Caco-2 (cell line): ENCODE measurements at regions not wholly inside any gene's neighbourhood (a gene's known extent, or its start where the extent isn't known, plus 50 kb on each side); places are given as distances from the start of the nearest gene placed in this dataset.

Source experiments
- BruUV-seq: library from RNA; stranded (reverse); fragments of 400-500 nt; replicated peaks from 2 replicates; lab custom pipeline; 2021; lab: Mats Ljungman, UMichigan
- CTCF ChIA-PET: fragments of 300-600 bp; sonication (Branson Sonifier 250); formaldehyde crosslinking; loops from one replicate; lab custom pipeline; 2022; ENCODE audit warnings: antibody characterized with exemption; lab: Charles Lee
- POLR2A ChIA-PET: fragments of 300-600 bp; sonication (Branson Sonifier 250); formaldehyde crosslinking; loops from one replicate; lab custom pipeline; 2022; ENCODE audit warnings: antibody characterized with exemption; lab: Charles Lee
- DNase-seq, 2 experiments: peaks; one replicate each; pipeline versions ENCODE4 v3.0.0 to v3.0.0-alpha.2; 2020 to 2022
- H3K27me3 ChIP-seq: replicated peaks from 2 replicates; pipeline ENCODE4 v1.6.0; 2011; ENCODE audit warnings: low read length; ENCODE audit not compliant: control insufficient read depth, insufficient read depth
- H3K36me3 ChIP-seq: 2 replicates; pipeline ENCODE4 v1.5.1; 2011; ENCODE audit warnings: low read length; ENCODE audit not compliant: control insufficient read depth, insufficient read depth
- H3K4me1 ChIP-seq: fragments of 250-450 bp; sonication (Bioruptor Pico); 2 replicates; pipeline ENCODE4 v1.5.1; 2020; ENCODE audit warnings: mild to moderate bottlenecking
- H3K4me3 ChIP-seq: 2 replicates; pipeline ENCODE4 v1.5.1; 2011; ENCODE audit warnings: low read depth, mild to moderate bottlenecking, control low read depth, low read length
- H3K9me3 ChIP-seq: fragments of 250-450 bp; sonication (Bioruptor Pico); 2 replicates; pipeline ENCODE4 v1.5.1; 2020; ENCODE audit warnings: mild to moderate bottlenecking, moderate library complexity
- H3K27ac Mint-ChIP-seq: one replicate; pipeline ENCODE4 v1.8.0; 2022; ENCODE audit warnings: mixed read lengths; ENCODE audit not compliant: unreplicated experiment
- H3K27me3 Mint-ChIP-seq: one replicate; pipeline ENCODE4 v1.8.0; 2022; ENCODE audit warnings: mixed read lengths; ENCODE audit not compliant: insufficient read depth, unreplicated experiment
- H3K36me3 Mint-ChIP-seq: one replicate; pipeline ENCODE4 v1.8.0; 2022; ENCODE audit warnings: mild to moderate bottlenecking, mixed read lengths; ENCODE audit not compliant: insufficient read depth, unreplicated experiment
- H3K4me1 Mint-ChIP-seq: one replicate; pipeline ENCODE4 v1.8.0; 2022; ENCODE audit warnings: low read depth, mixed read lengths; ENCODE audit not compliant: unreplicated experiment
- H3K4me3 Mint-ChIP-seq: one replicate; pipeline ENCODE4 v1.8.0; 2022; ENCODE audit warnings: mild to moderate bottlenecking, moderate library complexity, mixed read lengths; ENCODE audit not compliant: unreplicated experiment
- H3K9me3 Mint-ChIP-seq: one replicate; pipeline ENCODE4 v1.8.0; 2022; ENCODE audit warnings: mixed read lengths; ENCODE audit not compliant: unreplicated experiment
- intact Hi-C: fragments of 100-400 bp; cut with micrococcal nuclease; formaldehyde crosslinking; loops from one replicate; pipeline ENCODE4 v1.10.0; 2022; ENCODE audit not compliant: unreplicated experiment
- TF ChIP-seq, protein P1 (sequence below), 2 experiments: fragments of 200-600 bp in 1 of 2; IDR thresholded peaks; 1 replicate in 1 of 2; 2 replicates in 1 of 2; pipeline versions ENCODE4 v1.5.1 to v1.8.0; 2011 to 2022; ENCODE audit warnings: antibody characterized with exemption in 1 of 2, control low read depth in 1 of 2, inconsistent platforms in 1 of 2, low read depth in 1 of 2, low read length in 1 of 2, mild to moderate bottlenecking in 1 of 2, moderate library complexity in 1 of 2; ENCODE audit not compliant: insufficient read depth in 1 of 2, severe bottlenecking in 1 of 2, unreplicated experiment in 1 of 2

DNA sequence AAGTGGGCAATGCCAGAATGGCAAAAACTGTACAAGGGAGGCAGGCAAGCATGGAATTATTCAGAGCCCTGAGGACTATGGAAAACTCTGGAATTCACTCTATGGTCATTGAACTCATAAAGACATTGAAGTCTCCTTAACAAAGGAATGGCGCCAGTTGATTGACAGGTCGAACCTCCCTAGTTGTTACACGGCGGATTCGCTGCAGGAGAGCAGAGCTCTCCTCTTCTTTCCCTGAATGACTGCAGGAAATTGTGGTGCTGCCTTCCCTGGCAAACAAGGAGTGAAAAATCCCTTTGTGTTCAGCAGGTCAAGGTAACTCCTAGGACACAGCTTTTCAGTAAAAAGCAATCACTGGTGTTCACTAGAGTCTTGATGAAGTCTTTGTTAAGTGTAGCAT, 732.8 kb upstream of the FRG1 start:
- H3K9me3 Mint-ChIP-seq, result peaks cover 9% of the 10 kb centered on the region
- H3K9me3 ChIP-seq, result no peaks in the 10 kb centered on the region
- TF ChIP-seq, protein P1, sequence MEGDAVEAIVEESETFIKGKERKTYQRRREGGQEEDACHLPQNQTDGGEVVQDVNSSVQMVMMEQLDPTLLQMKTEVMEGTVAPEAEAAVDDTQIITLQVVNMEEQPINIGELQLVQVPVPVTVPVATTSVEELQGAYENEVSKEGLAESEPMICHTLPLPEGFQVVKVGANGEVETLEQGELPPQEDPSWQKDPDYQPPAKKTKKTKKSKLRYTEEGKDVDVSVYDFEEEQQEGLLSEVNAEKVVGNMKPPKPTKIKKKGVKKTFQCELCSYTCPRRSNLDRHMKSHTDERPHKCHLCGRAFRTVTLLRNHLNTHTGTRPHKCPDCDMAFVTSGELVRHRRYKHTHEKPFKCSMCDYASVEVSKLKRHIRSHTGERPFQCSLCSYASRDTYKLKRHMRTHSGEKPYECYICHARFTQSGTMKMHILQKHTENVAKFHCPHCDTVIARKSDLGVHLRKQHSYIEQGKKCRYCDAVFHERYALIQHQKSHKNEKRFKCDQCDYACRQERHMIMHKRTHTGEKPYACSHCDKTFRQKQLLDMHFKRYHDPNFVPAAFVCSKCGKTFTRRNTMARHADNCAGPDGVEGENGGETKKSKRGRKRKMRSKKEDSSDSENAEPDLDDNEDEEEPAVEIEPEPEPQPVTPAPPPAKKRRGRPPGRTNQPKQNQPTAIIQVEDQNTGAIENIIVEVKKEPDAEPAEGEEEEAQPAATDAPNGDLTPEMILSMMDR (IDR thresholded peaks at IDR 0.05; ENCODE audit: insufficient read depth in 1 of 2, low read depth in 1 of 2, low read length in 1 of 2, severe bottlenecking in 1 of 2, unreplicated experiment in 1 of 2), result no peak
- no peak overlapping the region for H3K27ac Mint-ChIP-seq
- H3K27me3 Mint-ChIP-seq, result peaks cover 17% of the 10 kb centered on the region
- H3K27me3 ChIP-seq, result no peaks in the 10 kb centered on the region
- BruUV-seq, result no TSS peak
- no peaks in the 10 kb centered on the region for H3K36me3 Mint-ChIP-seq
- intact Hi-C loops, result no loop called here
- no peaks in the 10 kb centered on the region for H3K36me3 ChIP-seq
- no peak for DNase-seq
- no peaks in the 10 kb centered on the region for H3K4me1 Mint-ChIP-seq
- ChIA-PET POLR2A (no interaction called here), CTCF (no interaction called here)
- H3K4me1 ChIP-seq, result no peaks in the 10 kb centered on the region
- H3K4me3 Mint-ChIP-seq, result no peak overlapping the region
- no peak overlapping the region for H3K4me3 ChIP-seq

DNA sequence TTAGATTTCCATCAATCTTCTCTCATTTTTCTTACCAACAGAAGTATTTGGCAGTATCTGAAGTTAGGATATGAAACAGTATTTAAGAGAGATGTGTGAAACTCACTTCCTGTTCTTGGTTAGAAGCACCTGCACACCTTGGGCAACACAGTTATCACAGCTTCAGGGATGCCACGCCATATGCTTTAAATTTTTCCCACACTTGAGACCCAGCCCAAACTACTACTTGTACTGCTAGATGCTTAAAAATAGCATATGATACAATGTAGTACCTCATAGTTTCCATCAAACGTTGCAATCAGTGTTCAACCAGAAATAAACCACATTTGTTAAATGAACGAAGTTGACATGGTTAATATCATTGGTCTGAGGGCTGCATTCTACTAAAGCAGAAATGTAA, 725.1 kb upstream of the FRG1 start:
- Histone ChIP-seq H3K36me3 (no peaks in the 10 kb centered on the region), H3K4me3 (no peak overlapping the region), H3K9me3 (no peaks in the 10 kb centered on the region), H3K4me1 (no peaks in the 10 kb centered on the region), H3K27me3 (no peaks in the 10 kb centered on the region)
- intact Hi-C loops, result no loop called here
- no peak for DNase-seq
- Mint-ChIP-seq H3K9me3 (no peaks in the 10 kb centered on the region), H3K4me1 (no peaks in the 10 kb centered on the region), H3K36me3 (no peaks in the 10 kb centered on the region), H3K27me3 (peaks cover 8% of the 10 kb centered on the region), H3K27ac (no peak overlapping the region), H3K4me3 (no peak overlapping the region)
- TF ChIP-seq, protein P1 (IDR thresholded peaks at IDR 0.05; ENCODE audit: insufficient read depth in 1 of 2, low read depth in 1 of 2, low read length in 1 of 2, severe bottlenecking in 1 of 2, unreplicated experiment in 1 of 2), result no peak
- POLR2A ChIA-PET, result no interaction called here
- CTCF ChIA-PET, result no interaction called here
- no TSS peak for BruUV-seq

- intact Hi-C loops, result no loop called here
- no peak overlapping the region for H3K4me3 ChIP-seq
- Mint-ChIP-seq H3K27ac (no peak overlapping the region), H3K27me3 (no peaks in the 10 kb centered on the region), H3K36me3 (no peaks in the 10 kb centered on the region), H3K9me3 (no peaks in the 10 kb centered on the region), H3K4me3 (no peak overlapping the region), H3K4me1 (no peaks in the 10 kb centered on the region)
- ChIA-PET POLR2A (no interaction called here), CTCF (no interaction called here)
- H3K4me1 ChIP-seq, result no peaks in the 10 kb centered on the region
- TF ChIP-seq, protein P1 (IDR thresholded peaks at IDR 0.05; ENCODE audit: insufficient read depth in 1 of 2, low read depth in 1 of 2, low read length in 1 of 2, severe bottlenecking in 1 of 2, unreplicated experiment in 1 of 2), result no peak
- H3K9me3 ChIP-seq, result no peaks in the 10 kb centered on the region
- BruUV-seq, result no TSS peak
- no peaks in the 10 kb centered on the region for H3K36me3 ChIP-seq
- DNase-seq, result no peak
- no peaks in the 10 kb centered on the region for H3K27me3 ChIP-seq
These were observed 719.0 kb upstream of the FRG1 start for GRCh38 chr4:189221691-189222090.
